ENCODE measurements at regions not wholly inside any gene's neighbourhood (a gene's known extent, or its start where the extent isn't known, plus 50 kb on each side); places are given as distances from the start of the nearest gene placed in this dataset.

- no peak for DNase-seq (ENCODE audit: low read depth, low spot score)
Observed at GRCh38 chr9:89807682-89808075, 202.9 kb downstream of the GADD45G start.

GRCh38 chr9:89808076-89808755 is 203.4 kb downstream of the GADD45G start:
- DNase-seq (ENCODE audit: low read depth, low spot score), result no peak

DNA sequence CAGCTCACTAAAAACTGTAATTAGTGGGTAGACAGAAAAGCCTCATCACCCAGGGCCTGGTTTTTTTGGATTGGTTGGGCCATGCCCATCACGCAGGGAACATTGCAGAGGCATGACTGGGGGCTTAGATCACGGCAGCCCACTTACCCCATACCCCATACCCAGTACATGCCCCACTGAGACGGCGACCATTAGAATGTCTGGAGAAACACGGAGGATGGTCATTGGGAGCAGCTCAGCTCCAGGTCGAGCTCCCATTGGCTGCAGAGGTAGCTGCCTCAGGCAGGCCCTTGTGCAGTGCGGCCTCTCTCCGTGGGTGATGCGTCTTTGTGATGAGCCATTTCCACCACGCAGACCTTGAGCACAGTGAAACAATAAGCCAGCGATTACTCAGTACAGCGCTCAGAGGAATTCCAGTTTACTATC is 204.0 kb downstream of the GADD45G start:
- no peak for DNase-seq (ENCODE audit: low read depth, low spot score)

DNA sequence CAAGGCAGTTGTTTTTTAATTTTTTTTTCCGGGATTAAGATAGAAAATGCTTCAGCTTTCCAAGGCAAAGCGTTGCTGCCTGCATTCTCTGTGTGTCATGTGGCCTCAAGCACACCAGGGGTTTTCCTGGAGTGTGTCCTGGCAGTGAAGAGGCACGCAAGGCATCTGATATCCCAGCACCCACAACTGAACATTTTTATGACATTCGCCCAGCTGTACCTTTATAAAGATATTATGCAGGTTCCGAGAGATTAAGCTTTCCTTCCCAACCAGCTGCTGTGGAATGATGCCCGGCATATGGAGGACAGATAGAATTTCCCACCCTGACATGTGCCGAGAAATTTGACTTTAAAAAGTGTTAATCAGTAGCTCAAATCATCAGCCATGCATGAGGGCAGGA is 205.6 kb downstream of the GADD45G start:
- no peak for DNase-seq (ENCODE audit: low read depth, low spot score)

DNA sequence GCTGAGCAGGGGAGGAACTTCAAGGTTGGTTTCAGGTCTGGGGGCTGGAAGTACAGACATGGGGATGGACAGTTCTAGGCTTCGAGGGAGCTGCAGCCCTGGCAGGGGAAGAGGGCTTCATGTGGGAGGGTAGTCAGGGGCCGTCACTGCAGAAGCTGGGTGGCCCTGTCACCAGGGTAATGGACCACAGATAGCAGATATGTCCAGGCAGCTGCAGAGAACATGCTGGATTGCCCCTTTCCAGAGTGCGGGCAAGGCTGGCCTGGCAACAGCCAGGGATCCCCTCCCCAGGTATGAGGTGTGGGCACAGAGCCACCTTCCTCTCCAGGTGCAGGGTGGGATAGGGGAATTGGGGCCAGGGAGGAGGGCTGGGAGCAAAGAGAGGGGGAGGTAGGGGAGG is 206.5 kb downstream of the GADD45G start:
- no peak for DNase-seq (ENCODE audit: low read depth, low spot score)

DNA sequence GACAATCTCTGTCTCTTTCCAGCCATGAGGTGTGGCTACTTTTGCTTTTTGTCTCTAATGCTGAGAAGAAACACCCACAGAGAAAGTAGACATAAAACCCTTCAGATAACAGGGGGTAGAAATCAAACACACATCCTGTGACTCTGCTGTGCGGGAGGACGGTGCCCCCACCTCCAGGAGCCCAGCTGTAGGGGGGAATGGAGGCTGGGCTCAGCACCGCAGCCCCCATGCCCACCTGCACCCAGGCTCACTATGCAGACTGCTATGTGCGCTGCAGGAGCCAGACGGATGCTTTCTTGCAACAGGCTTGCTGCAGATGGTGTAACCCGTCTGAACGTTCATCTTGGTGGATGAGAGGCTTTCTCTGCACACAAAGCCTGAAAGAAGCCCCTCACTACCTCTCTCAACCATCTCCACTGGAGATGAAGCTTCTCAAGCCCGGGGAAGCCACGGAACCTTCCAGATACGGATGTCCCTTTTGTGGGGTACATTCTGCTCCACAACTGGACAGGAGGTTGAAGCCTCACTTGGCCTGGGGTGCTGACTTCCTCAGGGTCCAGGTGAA is 207.2 kb downstream of the GADD45G start:
- DNase-seq (ENCODE audit: low read depth, low spot score), result no peak

- DNase-seq (ENCODE audit: low read depth, low spot score), result no peak
Observed at GRCh38 chr9:89812556-89813181, 207.9 kb downstream of the GADD45G start.

DNA sequence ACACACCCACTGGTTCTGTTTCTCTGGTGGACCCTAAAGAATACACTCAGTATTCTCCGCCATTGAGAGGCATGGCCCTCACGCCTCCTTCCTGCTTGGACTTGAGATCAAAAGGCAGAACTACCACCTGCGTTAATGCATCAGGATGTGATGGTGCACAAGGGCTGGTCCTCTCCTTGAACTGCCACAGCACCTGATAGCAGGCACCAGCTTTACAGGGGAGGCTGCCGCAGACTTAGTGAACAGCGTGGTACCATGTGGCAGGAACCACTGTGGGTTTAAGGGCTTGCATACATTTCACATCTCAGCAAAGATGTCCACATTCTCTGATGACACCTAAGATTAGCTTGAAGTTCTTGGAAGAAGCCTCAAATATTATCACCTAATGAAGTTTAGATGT is 208.7 kb downstream of the GADD45G start:
- no peak for DNase-seq (ENCODE audit: low read depth, low spot score)

DNA sequence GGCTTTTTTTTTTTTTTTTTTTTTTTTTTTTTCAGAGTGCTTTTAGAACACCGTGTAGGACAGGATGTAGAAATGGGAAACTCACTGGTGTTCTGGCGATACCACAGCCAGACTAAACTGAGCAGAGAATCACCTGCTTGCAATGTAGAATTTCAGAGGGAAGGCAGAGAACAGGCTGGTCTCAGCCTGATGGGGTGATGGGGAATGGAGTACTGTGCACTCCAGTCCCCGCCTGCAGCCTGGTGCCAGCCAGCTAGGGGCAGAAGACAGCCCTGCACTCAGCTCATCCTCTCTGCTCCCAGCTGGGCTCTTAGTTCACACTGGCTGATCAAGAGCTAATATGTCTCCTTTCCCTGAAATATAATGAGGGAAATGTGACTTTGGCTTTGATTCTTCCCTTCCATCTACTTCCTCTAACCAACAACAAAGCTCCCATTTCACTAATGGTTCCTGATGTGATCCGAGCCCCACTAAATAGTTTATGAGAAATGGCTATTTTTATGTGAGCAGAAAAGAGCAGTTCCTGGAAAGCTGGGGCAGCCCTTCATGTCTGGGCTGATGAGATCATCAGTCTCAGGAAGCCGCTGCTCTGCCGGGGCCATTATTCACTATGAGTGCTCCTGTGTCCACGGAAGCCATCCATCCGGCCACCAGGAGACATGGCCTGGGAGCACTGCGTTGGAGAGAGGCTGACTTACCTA is 209.7 kb downstream of the GADD45G start:
- no peak for DNase-seq (ENCODE audit: low read depth, low spot score)

DNA sequence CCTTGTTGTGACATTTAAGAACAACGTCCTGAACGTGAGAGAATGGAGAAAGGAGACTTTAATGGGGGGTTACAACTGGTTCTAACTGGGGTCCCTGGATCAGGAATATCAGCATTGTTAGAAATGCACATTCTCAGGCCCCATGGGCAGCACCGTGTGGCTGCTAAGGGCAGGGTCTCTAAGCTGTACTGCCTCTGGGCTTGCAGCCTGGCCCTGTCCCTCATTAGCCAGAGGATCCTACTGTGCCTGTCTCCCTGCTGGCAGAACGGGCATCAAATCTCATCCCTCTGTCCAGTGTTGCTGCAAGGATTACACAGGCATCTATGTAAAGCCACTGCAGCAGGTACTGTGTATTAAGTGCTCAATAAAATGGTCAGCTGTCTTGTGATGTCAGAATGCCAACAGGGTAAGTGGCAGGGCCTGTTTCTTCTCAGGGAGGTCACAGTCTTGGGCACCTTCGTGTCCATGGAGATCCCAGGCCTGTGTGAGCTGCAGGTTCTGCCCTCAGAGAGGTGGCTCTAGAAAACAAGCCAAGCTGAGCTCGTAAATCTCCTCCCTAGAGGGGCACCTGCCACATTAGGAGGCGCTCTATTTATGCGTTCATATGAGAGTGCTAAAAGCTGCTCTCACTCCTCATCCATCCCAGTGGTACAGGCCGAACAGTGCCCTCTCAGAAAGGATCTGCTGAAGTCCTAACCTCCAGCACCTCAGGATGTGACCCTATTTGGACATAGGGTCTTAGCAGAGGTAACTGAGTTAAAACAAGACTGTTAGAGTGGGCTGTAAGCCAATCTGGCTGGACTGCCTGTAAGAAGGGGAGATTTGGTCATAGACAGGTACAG is 210.5 kb downstream of the GADD45G start:
- DNase-seq (ENCODE audit: low read depth, low spot score), result no peak

GRCh38 chr9:89815903-89816573 is 211.2 kb downstream of the GADD45G start:
- DNase-seq (ENCODE audit: low read depth, low spot score), result no peak

- no peak for DNase-seq (ENCODE audit: low read depth, low spot score)
Observed at GRCh38 chr9:89817151-89817950, 212.5 kb downstream of the GADD45G start.

DNA sequence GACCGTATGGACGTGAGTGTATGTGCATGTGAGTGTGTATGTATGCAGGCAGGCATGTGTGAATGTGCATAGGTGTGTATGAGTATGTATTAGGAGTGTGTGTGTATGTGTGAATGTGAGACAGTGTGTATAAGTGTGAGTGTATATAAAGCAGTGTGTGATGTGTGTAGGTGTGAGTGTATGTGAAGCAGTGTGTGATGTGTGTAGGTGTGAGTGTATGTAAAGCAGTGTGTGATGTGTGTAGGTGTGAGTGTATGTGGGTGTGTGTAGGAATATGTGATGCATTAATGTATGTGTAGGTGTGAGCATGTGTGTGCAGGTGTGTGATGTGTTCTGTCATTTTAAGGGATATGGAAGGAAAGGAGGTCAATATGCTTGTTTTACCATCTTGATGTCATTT is 215.5 kb downstream of the GADD45G start:
- DNase-seq (ENCODE audit: low read depth, low spot score), result no peak

GRCh38 chr9:89821081-89821480 is 216.3 kb downstream of the GADD45G start:
- peak; percentile 25 for DNase-seq (ENCODE audit: low read depth, low spot score)

GRCh38 chr9:89822996-89823395 is 218.2 kb downstream of the GADD45G start:
- DNase-seq (ENCODE audit: low read depth, low spot score), result no peak

GRCh38 chr9:89825669-89826068 is 220.9 kb downstream of the GADD45G start:
- no peak for DNase-seq (ENCODE audit: low read depth, low spot score)

- no peak for DNase-seq (ENCODE audit: low read depth, low spot score)
Observed at GRCh38 chr9:89826186-89826585, 221.4 kb downstream of the GADD45G start.

GRCh38 chr9:89829346-89829745 is 224.5 kb downstream of the GADD45G start:
- no peak for DNase-seq (ENCODE audit: low read depth, low spot score)

- DNase-seq (ENCODE audit: low read depth, low spot score), result no peak
Observed at GRCh38 chr9:89835666-89836065, 230.9 kb downstream of the GADD45G start.
